Neural cell (in vitro differentiated cells): ENCODE measurements at regions not wholly inside any gene's neighbourhood (a gene's known extent, or its start where the extent isn't known, plus 50 kb on each side); places are given as distances from the start of the nearest gene placed in this dataset.

ENCODE experiments used
- H2AFZ ChIP-seq: fragments of 200-600, 300-800 bp; sonication (generic), shearing (Covaris generic); 2 replicates; pipeline ENCODE4 v1.6.0; 2014; ENCODE audit warnings: low read depth, mild to moderate bottlenecking, antibody characterized with exemption, low read length, moderate library complexity
- H3F3A ChIP-seq: fragments of 200-600 bp; shearing (Covaris generic); 2 replicates; pipeline ENCODE4 v1.6.1; 2016; ENCODE audit warnings: mild to moderate bottlenecking, moderate library complexity, mixed read lengths, antibody characterized with exemption, low read length; ENCODE audit not compliant: insufficient read depth, poor library complexity, severe bottlenecking
- H3K27ac ChIP-seq: fragments of 200-600, 300-800 bp; sonication (generic), shearing (Covaris generic); 2 replicates; pipeline ENCODE4 v1.5.1; 2014; ENCODE audit warnings: mild to moderate bottlenecking, low read length, moderate library complexity
- H3K27me3 ChIP-seq: fragments of 300-800, 200-600 bp; sonication (generic), shearing (Covaris generic); 2 replicates; pipeline ENCODE4 v1.6.0; 2014; ENCODE audit warnings: mild to moderate bottlenecking, low read depth, low read length, moderate library complexity; ENCODE audit not compliant: insufficient read depth
- H3K36me3 ChIP-seq: fragments of 300-800, 200-600 bp; sonication (generic), shearing (Covaris generic); 2 replicates; pipeline ENCODE4 v1.5.1; 2014; ENCODE audit warnings: mild to moderate bottlenecking, antibody characterized with exemption, low read length, moderate library complexity; ENCODE audit not compliant: insufficient read depth
- H3K4me2 ChIP-seq: fragments of 300-800, 200-600 bp; sonication (generic), shearing (Covaris generic); 2 replicates; pipeline ENCODE4 v1.6.0; 2014; ENCODE audit warnings: mild to moderate bottlenecking, low read length
- H3K4me3 ChIP-seq: fragments of 300-800, 200-600 bp; sonication (generic), shearing (Covaris generic); 2 replicates; pipeline ENCODE4 v1.5.1; 2014; ENCODE audit warnings: mild to moderate bottlenecking, low read length, moderate library complexity
- H3K79me2 ChIP-seq: fragments of 200-600 bp; shearing (Covaris generic); replicated peaks from 2 replicates; pipeline ENCODE4 v1.6.0; 2014; ENCODE audit warnings: mild to moderate bottlenecking, low read length, moderate library complexity; ENCODE audit not compliant: insufficient read depth
- H3K9ac ChIP-seq: fragments of 300-800, 200-600 bp; sonication (generic), shearing (Covaris generic); 2 replicates; pipeline ENCODE4 v1.6.1; 2016; ENCODE audit warnings: mild to moderate bottlenecking, low read length, mixed read lengths
- H3K9me2 ChIP-seq: fragments of 200-600 bp; shearing (Covaris generic); 2 replicates; pipeline ENCODE4 v1.6.1; 2016; ENCODE audit warnings: mild to moderate bottlenecking, low read length, mixed read lengths; ENCODE audit not compliant: insufficient read depth
- H3K9me3 ChIP-seq: fragments of 200-600, 300-800 bp; sonication (generic), shearing (Covaris generic); 2 replicates; pipeline ENCODE4 v1.6.1; 2016; ENCODE audit warnings: mild to moderate bottlenecking, mixed run types, low read length, moderate library complexity, mixed read lengths
- H4K20me1 ChIP-seq: fragments of 200-600 bp; shearing (Covaris generic); 2 replicates; pipeline ENCODE4 v1.6.1; 2016; ENCODE audit warnings: mild to moderate bottlenecking, mixed run types; ENCODE audit not compliant: insufficient read depth
- EP300 ChIP-seq: fragments of 450-650 bp; conservative IDR thresholded peaks from 2 replicates; pipeline ENCODE4 v1.6.1; 2014; ENCODE audit warnings: antibody characterized with exemption, mild to moderate bottlenecking, moderate library complexity; ENCODE audit not compliant: poor library complexity, severe bottlenecking
- EZH2 ChIP-seq: fragments of 200-600, 300-800 bp; shearing (Covaris generic), sonication (generic); IDR thresholded peaks from 2 replicates; pipeline ENCODE4 v1.6.1; 2014; ENCODE audit warnings: antibody characterized with exemption, low read length, borderline replicate concordance, mild to moderate bottlenecking; ENCODE audit not compliant: insufficient read depth, poor library complexity, severe bottlenecking
- MXI1 ChIP-seq: fragments of 450-650 bp; conservative IDR thresholded peaks from 2 replicates; pipeline ENCODE4 v1.6.1; 2014; ENCODE audit warnings: antibody characterized with exemption, mild to moderate bottlenecking; ENCODE audit not compliant: poor library complexity, severe bottlenecking
- POLR2AphosphoS5 ChIP-seq: IDR thresholded peaks from 2 replicates; pipeline ENCODE4 v1.6.1; 2012
- RAD21 ChIP-seq: fragments of 450-650 bp; conservative IDR thresholded peaks from 2 replicates; pipeline ENCODE4 v1.6.1; 2014; ENCODE audit warnings: antibody characterized with exemption, mild to moderate bottlenecking, moderate library complexity
- SMC3 ChIP-seq: fragments of 450-650 bp; conservative IDR thresholded peaks from 2 replicates; pipeline ENCODE4 v1.6.1; 2014; ENCODE audit warnings: antibody characterized with exemption, mild to moderate bottlenecking, moderate library complexity; ENCODE audit not compliant: poor library complexity
- TAF1 ChIP-seq: IDR thresholded peaks from 2 replicates; pipeline ENCODE4 v1.6.1; 2012; ENCODE audit warnings: low read depth
- TF ChIP-seq, protein P1 (sequence below): fragments of 450-650 bp; IDR thresholded peaks from 2 replicates; pipeline ENCODE4 v1.5.1; 2014; ENCODE audit warnings: antibody characterized with exemption, mild to moderate bottlenecking, moderate library complexity; ENCODE audit not compliant: poor library complexity, severe bottlenecking
- TF ChIP-seq, protein P2 (sequence below): IDR thresholded peaks from 2 replicates; pipeline ENCODE4 v1.6.1; 2012; ENCODE audit warnings: borderline replicate concordance

DNA sequence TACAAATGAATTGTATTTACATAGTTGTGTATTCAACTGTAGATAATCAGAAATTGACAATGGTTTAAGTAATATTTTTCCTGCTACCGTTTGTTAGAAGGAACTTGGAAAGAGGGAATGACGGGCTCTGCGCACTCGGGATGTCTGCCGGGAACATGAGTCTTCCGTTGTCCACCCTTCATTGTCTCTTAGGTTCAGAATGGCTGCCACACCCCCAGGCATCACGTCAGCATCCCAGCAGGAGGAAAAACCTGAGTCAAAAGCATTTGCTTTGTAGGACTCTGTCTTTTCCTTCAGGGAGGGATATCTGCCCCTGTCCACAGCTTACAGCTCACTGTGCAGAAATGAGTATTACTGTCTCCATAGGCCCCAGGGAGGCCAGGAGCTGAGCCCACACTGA lies 331.2 kb downstream of the THBS2 start:
- Histone ChIP-seq H3K9me2 (no peaks in the 10 kb centered on the region), H3K4me2 (no peak overlapping the region)
- TF ChIP-seq RAD21, result no peak
- no peak for TF ChIP-seq MXI1
- no peak for TF ChIP-seq EP300
- no peak for TF ChIP-seq SMC3
- no peak for TF ChIP-seq TAF1

DNA sequence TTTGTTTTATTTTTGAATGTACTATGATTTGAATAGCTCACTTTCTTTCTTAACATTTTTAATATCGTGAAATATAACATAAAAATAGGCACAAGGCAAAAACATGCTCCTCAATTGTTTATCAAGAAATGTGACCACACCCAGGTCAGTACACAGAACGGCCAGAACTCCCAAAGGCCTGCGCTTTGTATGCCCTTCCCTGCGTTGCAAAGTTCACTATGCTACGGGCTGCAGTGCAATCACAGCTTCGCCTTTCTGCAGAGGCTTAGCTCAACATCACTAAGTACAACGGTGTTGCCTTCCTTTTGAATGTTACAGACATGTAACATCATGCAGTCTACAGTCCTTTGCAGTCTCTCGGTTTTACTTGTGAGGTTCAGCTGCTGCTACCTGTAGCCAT lies 333.4 kb downstream of the THBS2 start:
- Histone ChIP-seq H3K4me2 (no peak overlapping the region), H3K9me2 (no peaks in the 10 kb centered on the region), H3K36me3 (no peaks in the 10 kb centered on the region), H3K9ac (no peak overlapping the region), H3K4me3 (no peak overlapping the region), H3K79me2 (no peaks in the 10 kb centered on the region), H3K27ac (no peak overlapping the region), H3K9me3 (no peaks in the 10 kb centered on the region), H2AFZ (no peak overlapping the region), H3K27me3 (no peaks in the 10 kb centered on the region), H4K20me1 (no peaks in the 10 kb centered on the region), H3F3A (no peaks in the 10 kb centered on the region)
- TF ChIP-seq POLR2AphosphoS5 (no peak), SMC3 (no peak), MXI1 (no peak), EP300 (no peak), RAD21 (no peak), TAF1 (no peak), EZH2 (no peak)
- TF ChIP-seq, protein P1, sequence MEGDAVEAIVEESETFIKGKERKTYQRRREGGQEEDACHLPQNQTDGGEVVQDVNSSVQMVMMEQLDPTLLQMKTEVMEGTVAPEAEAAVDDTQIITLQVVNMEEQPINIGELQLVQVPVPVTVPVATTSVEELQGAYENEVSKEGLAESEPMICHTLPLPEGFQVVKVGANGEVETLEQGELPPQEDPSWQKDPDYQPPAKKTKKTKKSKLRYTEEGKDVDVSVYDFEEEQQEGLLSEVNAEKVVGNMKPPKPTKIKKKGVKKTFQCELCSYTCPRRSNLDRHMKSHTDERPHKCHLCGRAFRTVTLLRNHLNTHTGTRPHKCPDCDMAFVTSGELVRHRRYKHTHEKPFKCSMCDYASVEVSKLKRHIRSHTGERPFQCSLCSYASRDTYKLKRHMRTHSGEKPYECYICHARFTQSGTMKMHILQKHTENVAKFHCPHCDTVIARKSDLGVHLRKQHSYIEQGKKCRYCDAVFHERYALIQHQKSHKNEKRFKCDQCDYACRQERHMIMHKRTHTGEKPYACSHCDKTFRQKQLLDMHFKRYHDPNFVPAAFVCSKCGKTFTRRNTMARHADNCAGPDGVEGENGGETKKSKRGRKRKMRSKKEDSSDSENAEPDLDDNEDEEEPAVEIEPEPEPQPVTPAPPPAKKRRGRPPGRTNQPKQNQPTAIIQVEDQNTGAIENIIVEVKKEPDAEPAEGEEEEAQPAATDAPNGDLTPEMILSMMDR, result no peak
- TF ChIP-seq, protein P2, sequence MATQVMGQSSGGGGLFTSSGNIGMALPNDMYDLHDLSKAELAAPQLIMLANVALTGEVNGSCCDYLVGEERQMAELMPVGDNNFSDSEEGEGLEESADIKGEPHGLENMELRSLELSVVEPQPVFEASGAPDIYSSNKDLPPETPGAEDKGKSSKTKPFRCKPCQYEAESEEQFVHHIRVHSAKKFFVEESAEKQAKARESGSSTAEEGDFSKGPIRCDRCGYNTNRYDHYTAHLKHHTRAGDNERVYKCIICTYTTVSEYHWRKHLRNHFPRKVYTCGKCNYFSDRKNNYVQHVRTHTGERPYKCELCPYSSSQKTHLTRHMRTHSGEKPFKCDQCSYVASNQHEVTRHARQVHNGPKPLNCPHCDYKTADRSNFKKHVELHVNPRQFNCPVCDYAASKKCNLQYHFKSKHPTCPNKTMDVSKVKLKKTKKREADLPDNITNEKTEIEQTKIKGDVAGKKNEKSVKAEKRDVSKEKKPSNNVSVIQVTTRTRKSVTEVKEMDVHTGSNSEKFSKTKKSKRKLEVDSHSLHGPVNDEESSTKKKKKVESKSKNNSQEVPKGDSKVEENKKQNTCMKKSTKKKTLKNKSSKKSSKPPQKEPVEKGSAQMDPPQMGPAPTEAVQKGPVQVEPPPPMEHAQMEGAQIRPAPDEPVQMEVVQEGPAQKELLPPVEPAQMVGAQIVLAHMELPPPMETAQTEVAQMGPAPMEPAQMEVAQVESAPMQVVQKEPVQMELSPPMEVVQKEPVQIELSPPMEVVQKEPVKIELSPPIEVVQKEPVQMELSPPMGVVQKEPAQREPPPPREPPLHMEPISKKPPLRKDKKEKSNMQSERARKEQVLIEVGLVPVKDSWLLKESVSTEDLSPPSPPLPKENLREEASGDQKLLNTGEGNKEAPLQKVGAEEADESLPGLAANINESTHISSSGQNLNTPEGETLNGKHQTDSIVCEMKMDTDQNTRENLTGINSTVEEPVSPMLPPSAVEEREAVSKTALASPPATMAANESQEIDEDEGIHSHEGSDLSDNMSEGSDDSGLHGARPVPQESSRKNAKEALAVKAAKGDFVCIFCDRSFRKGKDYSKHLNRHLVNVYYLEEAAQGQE, result no peak

More for the DNA sequence above, 331.2 kb downstream of the THBS2 start:
- Histone ChIP-seq H2AFZ (no peak overlapping the region), H3K4me3 (no peak overlapping the region), H3K27ac (no peak overlapping the region), H3F3A (no peaks in the 10 kb centered on the region), H3K27me3 (no peaks in the 10 kb centered on the region), H3K36me3 (no peaks in the 10 kb centered on the region), H3K9ac (no peak overlapping the region), H4K20me1 (no peaks in the 10 kb centered on the region), H3K9me3 (no peaks in the 10 kb centered on the region), H3K79me2 (no peaks in the 10 kb centered on the region)

DNA sequence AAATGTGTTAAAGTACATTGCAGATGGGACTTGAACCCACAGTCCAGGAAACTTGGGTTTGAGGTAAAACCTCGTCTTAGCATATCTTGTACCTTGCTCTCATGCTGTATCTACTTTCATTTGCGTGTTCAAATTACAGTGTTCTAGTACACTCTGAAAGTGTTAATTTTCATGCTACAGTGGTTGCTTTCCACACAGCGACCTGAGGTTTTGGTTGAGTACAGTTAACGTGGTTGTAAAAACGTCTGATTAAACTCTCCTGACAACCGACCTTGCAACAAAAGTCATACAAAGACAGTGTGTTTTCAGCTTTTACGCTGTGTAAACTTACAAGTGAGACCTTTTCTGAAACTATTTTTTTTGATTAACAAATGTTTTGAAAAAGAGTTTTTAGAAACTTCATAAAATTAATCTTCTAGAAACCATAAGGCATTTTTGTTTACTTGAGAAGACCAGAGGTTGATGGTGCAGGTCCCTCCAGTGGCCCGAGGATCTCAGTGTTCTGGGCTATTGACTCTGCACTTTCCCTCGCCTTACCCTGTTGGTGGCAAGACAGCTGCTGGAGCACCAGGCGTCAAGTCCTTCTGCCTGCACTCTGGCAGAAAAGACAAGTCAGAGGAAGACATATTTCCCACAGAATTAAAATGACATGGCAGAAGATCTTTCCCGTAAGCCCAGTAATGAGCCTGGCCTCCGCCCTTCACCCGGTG lies 334.0 kb downstream of the THBS2 start:
- TF ChIP-seq POLR2AphosphoS5 (no peak), RAD21 (no peak)

More for the DNA sequence above, 334.0 kb downstream of the THBS2 start:
- H3K9me2 ChIP-seq, result no peaks in the 10 kb centered on the region
- no peaks in the 10 kb centered on the region for H3K9me3 ChIP-seq
- no peaks in the 10 kb centered on the region for H3F3A ChIP-seq
- no peak overlapping the region for H3K9ac ChIP-seq
- H3K27me3 ChIP-seq, result no peaks in the 10 kb centered on the region
- no peak overlapping the region for H2AFZ ChIP-seq
- H3K4me3 ChIP-seq, result no peak overlapping the region
- H4K20me1 ChIP-seq, result no peaks in the 10 kb centered on the region
- no peak overlapping the region for H3K27ac ChIP-seq
- H3K4me2 ChIP-seq, result no peak overlapping the region
- H3K36me3 ChIP-seq, result no peaks in the 10 kb centered on the region
- H3K79me2 ChIP-seq, result no peaks in the 10 kb centered on the region
